ENCODE measurements at regions not wholly inside any gene's neighbourhood (a gene's known extent, or its start where the extent isn't known, plus 50 kb on each side); places are given as distances from the start of the nearest gene placed in this dataset.

DNA sequence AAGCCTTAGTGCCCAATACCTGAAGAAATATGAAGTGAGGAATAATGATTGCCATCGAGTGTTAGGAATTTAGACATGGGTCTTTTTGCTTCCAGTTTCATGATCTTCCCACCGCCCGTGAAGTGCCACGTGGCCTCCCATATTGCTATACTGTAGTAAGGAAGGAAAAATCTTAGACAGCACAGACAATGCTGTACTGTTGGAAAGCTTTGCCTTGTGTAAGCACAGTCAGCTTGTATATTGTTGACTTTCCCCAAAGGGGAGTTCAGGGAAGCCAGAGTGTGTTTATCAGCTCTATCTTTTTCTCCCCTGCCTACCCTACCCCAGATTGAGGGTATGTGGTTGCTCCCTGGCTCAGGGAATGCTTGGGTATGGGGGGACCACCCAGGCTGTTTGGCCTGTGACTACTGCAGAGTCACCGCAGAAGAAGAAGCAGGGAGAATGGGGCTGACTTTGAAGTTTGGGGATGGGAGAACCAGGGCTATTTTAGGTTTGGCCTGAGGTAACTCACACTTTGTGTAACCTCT, 161.8 kb upstream of the MEF2C start:
- FAIRE-seq, result no peak

- no peak for FAIRE-seq
These were observed 160.7 kb upstream of the MEF2C start for GRCh38 chr5:89043676-89044075.

GRCh38 chr5:89042746-89043145, 159.8 kb upstream of the MEF2C start:
- no peak for FAIRE-seq

GRCh38 chr5:89041976-89042375, 159.0 kb upstream of the MEF2C start:
- FAIRE-seq, result no peak

DNA sequence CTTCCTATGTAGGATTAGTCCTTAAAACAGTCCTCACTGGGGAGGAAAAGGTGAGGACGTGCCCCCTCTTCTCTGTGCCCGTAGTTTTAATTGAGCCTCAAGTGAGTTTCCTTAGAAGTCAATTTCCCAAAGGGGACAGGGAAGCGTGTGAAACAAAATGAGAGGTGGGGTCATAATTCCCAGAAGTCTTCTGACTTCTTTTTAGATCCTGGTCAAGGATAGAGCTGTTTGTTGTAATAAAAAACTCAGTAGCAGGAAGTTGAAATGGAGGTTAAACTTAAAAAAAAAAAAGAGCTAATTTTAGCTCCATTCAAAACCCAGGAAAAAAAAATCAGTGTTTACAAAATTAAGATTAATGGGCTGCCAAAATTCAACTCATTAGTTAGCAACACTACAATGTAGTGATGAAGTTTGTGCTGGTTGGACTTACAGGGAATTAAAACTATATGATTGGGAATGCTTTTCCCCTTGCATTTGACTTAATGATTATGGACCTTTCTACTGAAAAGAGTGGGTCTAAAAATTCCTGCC, 158.3 kb upstream of the MEF2C start:
- FAIRE-seq, result no peak

- no peak for FAIRE-seq
These were observed 153.9 kb upstream of the MEF2C start for GRCh38 chr5:89036704-89037489.

DNA sequence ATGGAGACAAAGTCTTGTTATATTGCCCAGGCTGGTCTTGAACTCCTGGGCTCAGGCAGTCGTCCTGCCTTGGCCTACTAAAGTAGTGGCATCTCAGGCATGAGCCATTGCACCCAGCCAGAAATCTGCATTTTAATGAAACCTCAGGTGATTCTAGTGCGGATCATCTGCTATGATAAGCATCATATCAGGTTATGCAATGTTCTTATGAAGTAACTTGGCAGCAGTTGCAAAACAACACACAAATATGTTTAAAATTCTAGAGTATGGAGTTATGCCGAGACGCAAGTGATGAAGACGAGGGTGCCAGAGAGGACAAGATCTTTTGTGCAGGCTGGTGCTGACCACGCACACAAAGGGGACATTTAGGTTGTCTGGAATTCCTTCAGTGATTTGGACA, 153.2 kb upstream of the MEF2C start:
- FAIRE-seq, result no peak

GRCh38 chr5:89034588-89034987, 151.6 kb upstream of the MEF2C start:
- peak; percentile 74 for FAIRE-seq

DNA sequence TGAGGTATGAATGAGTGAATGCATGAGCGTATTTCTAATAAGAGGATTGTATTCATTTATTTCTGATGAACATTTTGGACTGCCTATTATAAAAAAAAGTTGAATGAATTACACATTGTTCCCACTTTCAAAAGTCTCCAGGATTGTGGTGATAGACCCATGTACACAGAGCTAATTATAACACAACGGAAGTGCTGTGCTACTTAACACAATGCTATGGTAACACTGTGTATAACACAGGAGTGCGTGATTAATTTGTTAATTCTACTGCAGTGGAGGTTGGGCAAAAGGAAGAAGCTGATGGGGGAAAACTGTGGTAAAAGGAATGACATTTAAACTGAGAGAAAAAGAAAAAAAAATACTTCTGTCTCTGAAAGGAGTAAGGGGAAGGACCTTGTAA, 147.8 kb upstream of the MEF2C start:
- FAIRE-seq, result no peak

- FAIRE-seq, result no peak
These were observed 145.8 kb upstream of the MEF2C start for GRCh38 chr5:89028595-89029285.

DNA sequence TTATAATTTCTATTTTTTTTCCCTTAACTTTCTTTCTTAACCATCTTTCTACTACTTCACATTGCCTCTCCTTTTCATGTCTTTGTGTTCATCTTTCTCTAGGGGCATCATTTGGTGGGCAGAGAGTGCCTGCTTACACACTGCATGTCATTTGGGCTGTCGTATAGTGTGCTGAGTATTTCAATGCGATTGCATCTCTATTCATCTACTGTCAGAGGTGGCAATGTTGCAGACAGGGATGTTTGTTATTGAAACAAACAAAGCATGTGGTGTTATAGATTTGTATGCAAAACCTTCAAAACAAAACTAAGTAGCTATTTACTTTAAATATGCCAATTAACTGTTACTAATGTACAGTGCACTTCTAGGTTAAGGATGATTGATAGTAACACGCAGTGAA, 141.1 kb upstream of the MEF2C start:
- FAIRE-seq, result no peak

- FAIRE-seq, result no peak
These were observed 138.1 kb upstream of the MEF2C start for GRCh38 chr5:89020926-89021610.

- no peak for FAIRE-seq
These were observed 133.8 kb upstream of the MEF2C start for GRCh38 chr5:89016741-89017303.

GRCh38 chr5:89015409-89015808, 132.4 kb upstream of the MEF2C start:
- no peak for FAIRE-seq

GRCh38 chr5:89011778-89012711, 129.1 kb upstream of the MEF2C start:
- no peak for FAIRE-seq

DNA sequence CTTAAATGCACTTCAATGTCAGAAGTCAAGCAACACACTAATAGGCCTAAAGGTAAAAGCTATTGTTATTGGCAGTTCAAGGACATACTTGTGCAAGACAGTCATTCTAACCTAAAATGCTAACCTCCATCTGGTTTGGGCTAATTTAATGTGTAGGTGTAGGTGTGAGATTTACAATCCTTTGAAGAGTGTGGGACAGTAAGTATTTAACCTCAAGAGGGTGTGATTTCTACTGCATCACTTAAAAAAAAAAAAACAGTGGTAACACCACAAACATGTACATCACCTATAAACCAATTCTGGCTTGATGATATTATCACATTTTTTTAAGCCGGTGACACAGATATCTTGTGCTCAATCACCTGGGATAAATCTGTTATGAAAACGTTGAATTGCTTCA, 127.5 kb upstream of the MEF2C start:
- no peak for FAIRE-seq

DNA sequence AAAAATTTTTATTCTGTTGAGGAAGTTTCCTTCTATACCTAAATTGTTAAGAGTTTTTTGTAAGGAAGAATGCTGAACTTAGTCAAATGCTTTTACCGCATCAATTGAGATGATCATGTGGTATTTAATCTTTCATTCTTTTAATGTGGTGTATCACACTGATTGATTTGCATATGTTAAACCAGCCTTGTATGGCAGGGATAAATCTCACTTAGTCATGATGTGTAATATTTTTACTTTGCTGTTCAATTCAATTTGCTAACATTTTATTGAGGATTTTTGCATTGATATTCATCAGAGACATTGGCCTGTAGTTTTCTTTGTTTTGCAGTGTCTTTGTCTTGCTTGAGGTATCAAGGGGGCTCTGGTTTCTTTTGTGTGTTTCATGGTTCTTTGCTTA, 125.3 kb upstream of the MEF2C start:
- no peak for FAIRE-seq

DNA sequence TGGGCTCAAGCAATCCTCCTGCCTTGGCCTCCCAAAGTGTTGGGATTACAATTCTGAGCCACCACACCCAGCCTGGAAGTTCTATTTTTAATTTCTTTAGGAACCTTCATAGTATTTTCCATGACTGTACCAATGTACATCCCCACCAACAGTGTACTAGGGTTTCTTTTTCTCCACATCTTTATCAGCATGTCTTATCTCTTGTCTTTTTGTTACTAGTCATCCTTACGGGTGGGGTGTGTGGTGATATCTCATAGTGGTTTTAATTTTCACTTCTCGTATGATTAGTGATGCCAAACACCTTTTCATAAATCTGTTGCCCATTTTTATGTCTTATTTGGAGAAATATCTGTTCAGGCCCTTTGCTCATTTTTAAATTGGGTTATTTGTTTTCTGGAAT, 123.0 kb upstream of the MEF2C start:
- no peak for FAIRE-seq

DNA sequence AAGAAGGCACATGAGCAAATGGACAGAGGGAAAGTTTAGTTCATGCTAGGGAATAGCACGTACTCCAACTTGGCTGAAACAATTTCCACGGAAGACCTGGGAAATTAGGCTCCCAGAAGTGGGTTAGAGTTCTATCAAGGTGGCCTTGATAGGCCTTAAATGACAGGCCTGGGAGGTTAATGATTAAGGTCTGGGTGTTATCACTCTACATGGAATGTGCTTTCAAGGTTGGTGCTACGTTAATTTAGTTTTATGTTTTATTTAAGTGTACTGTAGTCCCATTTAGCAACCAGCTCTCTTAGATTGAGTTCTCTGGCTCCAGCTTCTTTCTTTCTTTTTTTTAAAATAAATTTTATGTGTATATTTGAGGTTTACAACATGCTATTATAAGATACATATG, 121.4 kb upstream of the MEF2C start:
- FAIRE-seq, result no peak

GRCh38 chr5:89003563-89004036, 120.6 kb upstream of the MEF2C start:
- FAIRE-seq, result no peak

DNA sequence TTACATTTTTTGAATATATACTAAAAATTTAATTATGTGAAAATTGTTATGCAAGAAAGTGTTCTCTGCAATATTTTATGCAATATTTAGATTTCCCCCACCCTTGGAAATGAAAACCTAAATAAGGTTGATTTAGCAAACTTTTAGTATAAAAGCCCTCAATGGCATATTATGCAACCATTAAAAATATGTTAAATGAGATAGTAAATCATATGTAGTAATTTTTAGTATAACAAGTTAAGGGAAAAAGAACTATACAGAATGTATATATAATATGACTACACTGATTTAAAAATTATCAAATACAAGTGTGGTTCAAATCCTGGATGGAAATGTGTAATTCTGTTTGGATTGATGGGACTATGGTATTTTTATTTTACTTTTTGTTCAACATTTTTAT, 116.9 kb upstream of the MEF2C start:
- no peak for FAIRE-seq

GRCh38 chr5:88997937-88998336, 115.0 kb upstream of the MEF2C start:
- FAIRE-seq, result no peak
